Natural killer cell (primary cell): ENCODE measurements at regions not wholly inside any gene's neighbourhood (a gene's known extent, or its start where the extent isn't known, plus 50 kb on each side); places are given as distances from the start of the nearest gene placed in this dataset.

Experiments
- ATAC-seq, 3 donors: fragments of 150-1000 bp in 2 of 3; fragments of 200-7000 bp in 1 of 3; cut with Tn5 transposase; 1 replicate in 1 of 3; 2 replicates in 2 of 3; pipeline ENCODE4 v1.10.0; 2021; ENCODE audit warnings: mild to moderate bottlenecking in 2 of 3, moderate library complexity in 2 of 3
- DNase-seq, 2 donors: peaks; one replicate each; pipeline versions ENCODE4 v3.0.0 to v3.0.0-alpha.2; 2013 to 2021; ENCODE audit warnings: mixed read lengths in 1 of 2
- H3K27ac ChIP-seq: one replicate; pipeline ENCODE4 v1.5.1; 2013; ENCODE audit warnings: mild to moderate bottlenecking, low read length
- H3K27me3 ChIP-seq: one replicate; pipeline ENCODE4 v1.6.1; 2013; ENCODE audit warnings: low read length; ENCODE audit not compliant: control insufficient read depth, insufficient read depth
- H3K36me3 ChIP-seq: one replicate; pipeline ENCODE4 v1.6.1; 2013; ENCODE audit warnings: low read length; ENCODE audit not compliant: control insufficient read depth, insufficient read depth
- H3K4me1 ChIP-seq: one replicate; pipeline ENCODE4 v1.6.1; 2013; ENCODE audit warnings: low read length; ENCODE audit not compliant: control insufficient read depth, insufficient read depth
- H3K4me3 ChIP-seq: one replicate; pipeline ENCODE4 v1.5.1; 2013; ENCODE audit warnings: low read length
- H3K9me3 ChIP-seq: one replicate; pipeline ENCODE4 v1.6.1; 2013; ENCODE audit warnings: low read length; ENCODE audit not compliant: control insufficient read depth, insufficient read depth
- H3K27ac Mint-ChIP-seq, 2 donors: one replicate each; pipeline ENCODE4 v1.8.0; 2022; ENCODE audit warnings: mild to moderate bottlenecking in 2 of 2, mixed read lengths in 2 of 2, moderate library complexity in 1 of 2
- H3K27me3 Mint-ChIP-seq, 2 donors: one replicate each; pipeline ENCODE4 v1.8.0; 2022; ENCODE audit warnings: low read depth in 2 of 2, mixed read lengths in 2 of 2
- H3K36me3 Mint-ChIP-seq: one replicate; pipeline ENCODE4 v1.8.0; 2022; ENCODE audit warnings: mixed read lengths
- H3K4me1 Mint-ChIP-seq, 2 donors: one replicate each; pipeline ENCODE4 v1.8.0; 2022; ENCODE audit warnings: mixed read lengths in 2 of 2
- H3K4me3 Mint-ChIP-seq: one replicate; pipeline ENCODE4 v1.8.0; 2022; ENCODE audit warnings: mild to moderate bottlenecking, moderate library complexity, mixed read lengths
- H3K9me3 Mint-ChIP-seq, 2 donors: one replicate each; pipeline ENCODE4 v1.8.0; 2022; ENCODE audit warnings: mixed read lengths in 2 of 2
- CTCF ChIP-seq: fragments of 200-600 bp; IDR thresholded peaks from one replicate; pipeline ENCODE4 v1.8.0; 2022; ENCODE audit warnings: antibody characterized with exemption
- WGBS: methylation state at CpG from one replicate; pipeline ENCODE4 v1.1.7; 2013; ENCODE audit warnings: missing lambda C conversion rate; ENCODE audit not compliant: insufficient coverage; 5-methylcytosine and 5-hydroxymethylcytosine counted together
- intact Hi-C: fragments of 100-400 bp; cut with micrococcal nuclease; formaldehyde crosslinking; loops from one replicate; pipeline ENCODE4 v1.14.2; 2022

GRCh38 chr4:45951153-45951552, 172.7 kb downstream of the GABRG1 start:
- Mint-ChIP-seq H3K27me3 (no peaks in the 10 kb centered on the region), H3K9me3 (peaks cover 13 to 16% of the 10 kb centered on the region in 2 donors), H3K4me3 (no peak overlapping the region), H3K4me1 (no peaks in the 10 kb centered on the region), H3K27ac (no peak overlapping the region), H3K36me3 (peaks cover 13% of the 10 kb centered on the region)
- no peaks in the 10 kb centered on the region for H3K36me3 ChIP-seq
- intact Hi-C loops: no loop called here
- WGBS: 100% methylated on average over 1 of the region's 1 CpG
- DNase-seq (no peak), ATAC-seq (no peak)
- no peaks in the 10 kb centered on the region for H3K27me3 ChIP-seq
- TF ChIP-seq CTCF: no peak
- no peaks in the 10 kb centered on the region for H3K4me1 ChIP-seq
- no peaks in the 10 kb centered on the region for H3K9me3 ChIP-seq
- no peak overlapping the region for H3K4me3 ChIP-seq
- H3K27ac ChIP-seq: no peak overlapping the region

GRCh38 chr4:45946699-45947098, 177.2 kb downstream of the GABRG1 start:
- 95% methylated on average over 1 of the region's 1 CpG for WGBS
- no peak overlapping the region for H3K27ac ChIP-seq
- no peaks in the 10 kb centered on the region for H3K4me1 ChIP-seq
- no peaks in the 10 kb centered on the region for H3K27me3 ChIP-seq
- no peak overlapping the region for H3K4me3 Mint-ChIP-seq
- H3K4me3 ChIP-seq: no peak overlapping the region
- DNase-seq (no peak), ATAC-seq (no peak)
- no peak overlapping the region for H3K27ac Mint-ChIP-seq
- no peak for TF ChIP-seq CTCF
- peaks cover 7 to 12% of the 10 kb centered on the region in 2 donors for H3K9me3 Mint-ChIP-seq
- H3K36me3 ChIP-seq: no peaks in the 10 kb centered on the region
- no peaks in the 10 kb centered on the region for H3K4me1 Mint-ChIP-seq
- H3K9me3 ChIP-seq: no peaks in the 10 kb centered on the region
- peaks cover 7% of the 10 kb centered on the region for H3K36me3 Mint-ChIP-seq
- intact Hi-C loops: no loop called here
- H3K27me3 Mint-ChIP-seq: no peaks in the 10 kb centered on the region

GRCh38 chr4:45944000-45944399, 179.9 kb downstream of the GABRG1 start:
- no peak for TF ChIP-seq CTCF
- H3K4me3 Mint-ChIP-seq: no peak overlapping the region
- intact Hi-C loops: no loop called here
- no peak overlapping the region for H3K27ac ChIP-seq
- no peaks in the 10 kb centered on the region for H3K4me1 Mint-ChIP-seq
- H3K27ac Mint-ChIP-seq: no peak overlapping the region
- H3K36me3 Mint-ChIP-seq: peaks cover 16% of the 10 kb centered on the region
- H3K9me3 Mint-ChIP-seq: peaks cover 14 to 19% of the 10 kb centered on the region in 2 donors
- WGBS: no CpG with 5 or more reads among the region's 1 CpG
- no peaks in the 10 kb centered on the region for H3K27me3 ChIP-seq
- no peaks in the 10 kb centered on the region for H3K9me3 ChIP-seq
- H3K4me3 ChIP-seq: no peak overlapping the region
- no peaks in the 10 kb centered on the region for H3K36me3 ChIP-seq
- ATAC-seq (no peak), DNase-seq (no peak)
- no peaks in the 10 kb centered on the region for H3K4me1 ChIP-seq
- no peaks in the 10 kb centered on the region for H3K27me3 Mint-ChIP-seq

- H3K27me3 ChIP-seq: no peaks in the 10 kb centered on the region
- H3K36me3 Mint-ChIP-seq: peaks cover 9% of the 10 kb centered on the region
- no peaks in the 10 kb centered on the region for H3K9me3 ChIP-seq
- no peak for DNase-seq
- no peak overlapping the region for H3K4me3 ChIP-seq
- intact Hi-C loops: no loop called here
- H3K27me3 Mint-ChIP-seq: no peaks in the 10 kb centered on the region
- no peak for TF ChIP-seq CTCF
- no peaks in the 10 kb centered on the region for H3K36me3 ChIP-seq
- no peak overlapping the region for H3K27ac ChIP-seq
- H3K4me1 Mint-ChIP-seq: no peaks in the 10 kb centered on the region
- H3K27ac Mint-ChIP-seq: no peak overlapping the region
- peaks cover 9 to 10% of the 10 kb centered on the region in 2 donors for H3K9me3 Mint-ChIP-seq
- no peaks in the 10 kb centered on the region for H3K4me1 ChIP-seq
- no peak for ATAC-seq
- no peak overlapping the region for H3K4me3 Mint-ChIP-seq
These were observed 184.8 kb downstream of the GABRG1 start for GRCh38 chr4:45939056-45939455.
